Right lobe of liver (tissue), 6 donors: ENCODE measurements at regions not wholly inside any gene's neighbourhood (a gene's known extent, or its start where the extent isn't known, plus 50 kb on each side); places are given as distances from the start of the nearest gene placed in this dataset.

Experiments
- ATAC-seq, 4 donors: fragments of 200-7000 bp; cut with Tn5 transposase; one replicate each; pipeline ENCODE4 v1.9.1; 2020; ENCODE audit warnings: mild to moderate bottlenecking in 4 of 4, moderate library complexity in 4 of 4
- DNase-seq, 3 donors: peaks; one replicate each; pipeline ENCODE4 v3.0.0-alpha.2; 2020
- H3K27ac ChIP-seq, 3 donors: fragments of 200-600 bp; one replicate each; pipeline ENCODE4 v1.8.0; 2022
- H3K27me3 ChIP-seq, 2 donors: fragments of 200-600 bp; one replicate each; pipeline ENCODE4 v1.8.0; 2022
- H3K36me3 ChIP-seq, 4 donors: fragments of 200-600 bp; sonication (generic) in 1 of 4; one replicate each; pipeline versions ENCODE4 v1.5.1 to v1.8.0; 2017 to 2022; ENCODE audit warnings: control low read depth in 1 of 4
- H3K4me1 ChIP-seq, 4 donors: fragments of 200-600 bp; sonication (generic) in 1 of 4; one replicate each; pipeline versions ENCODE4 v1.5.1 to v1.8.0; 2017 to 2022; ENCODE audit warnings: control low read depth in 1 of 4
- H3K4me3 ChIP-seq, 3 donors: fragments of 200-600 bp; one replicate each; pipeline ENCODE4 v1.8.0; 2022
- H3K9me3 ChIP-seq, 4 donors: fragments of 200-600 bp; sonication (generic) in 1 of 4; one replicate each; pipeline versions ENCODE4 v1.5.1 to v1.8.0; 2017 to 2022; ENCODE audit warnings: control low read depth in 1 of 4
- CTCF ChIP-seq, 4 donors: fragments of 200-600 bp in 3 of 4; fragments of 450-650 bp in 1 of 4; IDR thresholded peaks; one replicate each; pipeline versions ENCODE4 v1.5.1 to v1.8.0; 2016 to 2022; ENCODE audit warnings: antibody characterized with exemption in 4 of 4, mild to moderate bottlenecking in 2 of 4
- POLR2A ChIP-seq: fragments of 450-650 bp; IDR thresholded peaks from one replicate; pipeline ENCODE4 v1.6.1; 2017; ENCODE audit warnings: antibody characterized with exemption, mild to moderate bottlenecking
- WGBS: methylation state at CpG from one replicate; pipeline ENCODE4 v1.1.6; 2018; ENCODE audit warnings: low coverage, low lambda C conversion rate; ENCODE audit not compliant: insufficient coverage; ENCODE audit errors: missing lambda C conversion rate; 5-methylcytosine and 5-hydroxymethylcytosine counted together
- intact Hi-C, 2 donors: fragments of 100-400 bp; cut with DNase I; formaldehyde crosslinking; loops; one replicate each; pipeline versions ENCODE4 v1.11.2 to v1.14.1; 2022
- donor health status: DM: no; HTN: yes; CAD: no.
- donor health status: DM: no; HTN: no; CAD: no.
- donor health status: DM: no; HTN: no; CAD: no.
- donor health status: DM: no; HTN: yes; CAD: no.
- donor health status: DM: no; HTN: yes; CAD: no.

GRCh38 chr22:34096770-34097169, 176.5 kb upstream of the LARGE1 start:
- no peak overlapping the region for H3K27ac ChIP-seq
- no peaks in the 10 kb centered on the region for H3K9me3 ChIP-seq
- ATAC-seq (peak in 2 of 4 donors; percentile 26 to 36), DNase-seq (no peak)
- H3K4me3 ChIP-seq = no peak overlapping the region
- no peaks in the 10 kb centered on the region for H3K4me1 ChIP-seq
- WGBS = 50% methylated on average over 1 of the region's 3 CpGs
- no peaks in the 10 kb centered on the region for H3K36me3 ChIP-seq
- intact Hi-C loops = no loop called here
- TF ChIP-seq CTCF (IDR thresholded peaks at IDR 0.05) (no peak), POLR2A (no peak)
- no peaks in the 10 kb centered on the region for H3K27me3 ChIP-seq

- no peak for TF ChIP-seq POLR2A
- no peak for TF ChIP-seq CTCF (IDR thresholded peaks at IDR 0.05)
- no peak overlapping the region for H3K27ac ChIP-seq
- no peaks in the 10 kb centered on the region for H3K9me3 ChIP-seq
- H3K4me1 ChIP-seq = no peaks in the 10 kb centered on the region
- intact Hi-C loops = no loop called here
- no peak for ATAC-seq
- DNase-seq = no peak
- H3K4me3 ChIP-seq = no peak overlapping the region
- H3K36me3 ChIP-seq = no peaks in the 10 kb centered on the region
- no peaks in the 10 kb centered on the region for H3K27me3 ChIP-seq
- 39% methylated on average over 1 of the region's 1 CpG for WGBS
Measured at GRCh38 chr22:34099278-34099677, 179.0 kb upstream of the LARGE1 start.

GRCh38 chr22:34102633-34103032, 182.4 kb upstream of the LARGE1 start:
- DNase-seq (no peak), ATAC-seq (no peak)
- no peaks in the 10 kb centered on the region for H3K9me3 ChIP-seq
- H3K4me1 ChIP-seq = no peaks in the 10 kb centered on the region
- no peaks in the 10 kb centered on the region for H3K27me3 ChIP-seq
- intact Hi-C loops = loop anchor here in 1 of 2 donors (10.0 kb wide), 1 partner anchor 168 kb away; no protein-coding TSS in a partner anchor
- no peak overlapping the region for H3K27ac ChIP-seq
- H3K36me3 ChIP-seq = no peaks in the 10 kb centered on the region
- H3K4me3 ChIP-seq = no peak overlapping the region
- TF ChIP-seq CTCF (IDR thresholded peaks at IDR 0.05) (no peak), POLR2A (no peak)
- WGBS = 43% methylated on average over 2 of the region's 5 CpGs

GRCh38 chr22:34105461-34106062, 185.3 kb upstream of the LARGE1 start:
- Histone ChIP-seq H3K27ac (no peak overlapping the region), H3K36me3 (no peaks in the 10 kb centered on the region), H3K27me3 (no peaks in the 10 kb centered on the region), H3K4me1 (no peaks in the 10 kb centered on the region), H3K9me3 (no peaks in the 10 kb centered on the region), H3K4me3 (no peak overlapping the region)
- intact Hi-C loops = loop anchor here in 1 of 2 donors (10.0 kb wide), 1 partner anchor 171 kb away; no protein-coding TSS in a partner anchor
- TF ChIP-seq POLR2A = no peak
- TF ChIP-seq CTCF (IDR thresholded peaks at IDR 0.05) = peak; percentile 65 to 74 (median 74)
- DNase-seq (peak; percentile 62 to 70 (median 67)), ATAC-seq (peak; percentile 96 to 99 (median 96))
- 9% methylated on average over 7 of the region's 10 CpGs for WGBS
